ENCODE measurements at regions not wholly inside any gene's neighbourhood (a gene's known extent, or its start where the extent isn't known, plus 50 kb on each side); places are given as distances from the start of the nearest gene placed in this dataset.

GRCh38 chr14:106840258-106840657, 1313.9 kb downstream of the TMEM121 start:
- Histone ChIP-seq H4K20me1 (replicated peaks in 1 of 2; ENCODE audit: control insufficient read depth in 1 of 2, insufficient read depth in 2 of 2, low read length in 2 of 2) (no peaks in the 10 kb centered on the region), H3K18ac (ENCODE audit: extremely low read depth, low read length) (no peak overlapping the region), H2BK15ac (ENCODE audit: low read length) (no peak overlapping the region), H4K91ac (replicated peaks; ENCODE audit: insufficient read length, low read length) (no peak overlapping the region), H3K14ac (ENCODE audit: insufficient read length) (no peak overlapping the region), H3K27ac (ENCODE audit: low read depth, low read length) (no peak overlapping the region), H3K36me3 (ENCODE audit: control insufficient read depth in 2 of 4, insufficient read depth in 4 of 4, low read length in 3 of 4) (no peaks in the 10 kb centered on the region), H2BK120ac (replicated peaks; ENCODE audit: low read depth, low read length) (no peak overlapping the region), H3K23me2 (ENCODE audit: low read depth, low read length) (no peaks in the 10 kb centered on the region), H3K9me3 (ENCODE audit: insufficient read depth in 2 of 2, low read depth in 1 of 2, low read length in 1 of 2) (peaks cover 75 to 94% of the 10 kb centered on the region in 2 experiments), H3K9ac (replicated peaks in 1 of 4; ENCODE audit: extremely low read depth in 1 of 4, low read depth in 3 of 4, low read length in 3 of 4) (no peak overlapping the region), H2AK5ac (ENCODE audit: low read depth, low read length) (no peak overlapping the region), H3K27me3 (replicated peaks in 1 of 4; ENCODE audit: control insufficient read depth in 3 of 4, extremely low read depth in 1 of 4, insufficient read depth in 3 of 4, low read length in 3 of 4) (no peaks in the 10 kb centered on the region), H4K8ac (ENCODE audit: extremely low read depth, insufficient read depth, low read length) (no peak overlapping the region), H3K4me2 (ENCODE audit: insufficient read depth in 1 of 2, low read depth in 2 of 2, low read length in 2 of 2) (no peak overlapping the region), H2BK12ac (ENCODE audit: low read depth, low read length) (no peak overlapping the region), H2BK20ac (ENCODE audit: low read length) (no peak overlapping the region), H3K4me3 (ENCODE audit: extremely low read depth in 1 of 4, insufficient read depth in 2 of 4, low read depth in 3 of 4, low read length in 4 of 4) (no peak overlapping the region), H2BK5ac (ENCODE audit: low read depth, low read length) (no peak overlapping the region), H3K56ac (replicated peaks; ENCODE audit: insufficient read length, low read depth, low read length) (no peak overlapping the region), H3K79me2 (ENCODE audit: control insufficient read depth in 1 of 2, insufficient read depth in 2 of 2, low read length in 2 of 2) (no peaks in the 10 kb centered on the region), H3K79me1 (ENCODE audit: low read depth, low read length) (no peaks in the 10 kb centered on the region), H4K5ac (ENCODE audit: insufficient read length, low read depth, low read length) (no peak overlapping the region), H3K4ac (replicated peaks; ENCODE audit: insufficient read length, low read depth, low read length) (no peak overlapping the region), H3K23ac (ENCODE audit: insufficient read length) (no peak overlapping the region), H2AFZ (ENCODE audit: low read length) (no peak overlapping the region), H3K4me1 (replicated peaks in 1 of 4; ENCODE audit: control insufficient read depth in 3 of 4, insufficient read depth in 4 of 4, low read length in 3 of 4) (no peaks in the 10 kb centered on the region)
- ChIA-PET POLR2A (ENCODE audit: partially characterized antibody) (no interaction called here), CTCF (ENCODE audit: partially characterized antibody) (interaction anchor here (3.1 kb wide), 1 partner anchor 9 kb away, joined by 21 read pairs; no protein-coding TSS in a partner anchor)
- DNase-seq (ENCODE audit: low read depth in 1 of 2, low spot score in 2 of 2) = no peak
- no peak for FAIRE-seq
- WGBS, 2 experiments (ENCODE audit: extremely low coverage in 1 of 2, insufficient coverage in 1 of 2, insufficient read length in 1 of 2, insufficient replicate concordance in 2 of 2, low coverage in 1 of 2, low lambda C conversion rate in 2 of 2, missing lambda C conversion rate in 1 of 2) = 81% methylated on average over 2 of the region's 2 CpGs; no CpG with 5 or more reads in 1 of the 2 experiments
- TF ChIP-seq EZH2 (IDR thresholded peaks at IDR 0.05; ENCODE audit: low read depth, low read length, severe bottlenecking) (no peak), ASH2L (IDR thresholded peaks at IDR 0.05; ENCODE audit: low read length) (no peak)
- TF ChIP-seq, protein P1, sequence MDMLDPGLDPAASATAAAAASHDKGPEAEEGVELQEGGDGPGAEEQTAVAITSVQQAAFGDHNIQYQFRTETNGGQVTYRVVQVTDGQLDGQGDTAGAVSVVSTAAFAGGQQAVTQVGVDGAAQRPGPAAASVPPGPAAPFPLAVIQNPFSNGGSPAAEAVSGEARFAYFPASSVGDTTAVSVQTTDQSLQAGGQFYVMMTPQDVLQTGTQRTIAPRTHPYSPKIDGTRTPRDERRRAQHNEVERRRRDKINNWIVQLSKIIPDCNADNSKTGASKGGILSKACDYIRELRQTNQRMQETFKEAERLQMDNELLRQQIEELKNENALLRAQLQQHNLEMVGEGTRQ (IDR thresholded peaks at IDR 0.05; ENCODE audit: low read length) = no peak

Data from H1 (cell line).